Non-pigmented ciliary epithelial cell (primary cell): ENCODE measurements at regions not wholly inside any gene's neighbourhood (a gene's known extent, or its start where the extent isn't known, plus 50 kb on each side); places are given as distances from the start of the nearest gene placed in this dataset.
A peak's percentile ranks its signal among the peaks of the same experiment; 100 is the strongest.

Source experiments
- DNase-seq: peaks from one replicate; pipeline ENCODE4 v3.0.0-alpha.2; 2010; ENCODE audit warnings: low read depth

DNA sequence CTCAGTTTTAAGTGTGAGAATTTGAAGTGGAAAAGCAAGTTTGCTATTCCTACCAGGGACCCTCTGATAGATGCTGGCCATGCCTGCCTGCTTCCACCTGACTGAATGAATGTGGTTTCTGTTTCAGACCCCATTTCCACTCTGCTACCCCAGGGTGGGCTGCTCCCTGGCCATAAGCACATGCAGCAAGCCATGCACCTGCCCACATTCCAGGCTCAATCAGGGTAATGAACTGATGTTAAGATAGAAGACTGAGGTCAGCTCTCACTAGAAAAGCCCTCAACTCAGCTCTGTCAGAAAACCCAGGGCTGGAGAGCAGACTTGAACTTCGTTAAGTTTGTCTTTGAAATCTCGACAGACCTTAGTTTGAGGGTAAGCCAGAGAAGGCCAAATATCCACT lies 333.9 kb downstream of the CYRIA start:
- no peak for DNase-seq

DNA sequence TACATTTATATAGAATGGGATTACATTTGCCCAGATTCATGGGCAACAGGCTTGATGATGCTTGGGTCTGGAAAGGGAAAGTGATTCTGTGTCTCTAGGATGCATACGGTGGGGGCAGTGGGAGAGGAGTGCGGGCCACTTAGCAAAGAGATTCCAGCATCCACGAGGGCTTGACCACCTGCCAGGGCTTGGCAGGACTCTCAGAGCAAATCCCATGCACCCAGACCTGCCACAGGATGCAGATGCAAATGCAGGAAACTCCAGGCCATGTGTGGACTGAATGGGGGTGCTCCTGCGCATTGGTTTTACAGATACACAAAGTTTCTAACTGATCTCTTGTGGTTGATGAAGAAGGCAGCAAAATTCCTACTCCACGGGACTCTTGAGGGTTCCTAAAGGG lies 334.7 kb downstream of the CYRIA start:
- no peak for DNase-seq

DNA sequence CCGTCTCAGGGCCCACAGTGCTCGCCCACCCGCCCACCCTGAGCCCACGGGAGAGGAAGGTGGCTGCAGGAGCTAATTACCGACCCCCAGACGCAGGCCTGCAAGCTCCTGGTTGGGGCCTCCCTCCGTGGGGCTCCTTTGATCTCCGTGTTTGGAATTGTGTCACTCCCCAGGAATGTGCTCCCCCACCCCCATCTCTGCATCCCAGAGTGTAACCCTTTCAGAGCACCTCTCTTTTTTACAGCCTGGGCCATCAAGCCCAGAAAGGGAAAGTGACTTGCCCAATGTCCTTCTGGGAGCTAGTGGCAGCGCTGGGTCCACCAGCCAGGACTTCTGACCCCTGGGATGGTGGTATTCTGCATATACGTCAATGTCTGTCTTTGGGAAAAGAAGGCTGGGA lies 335.1 kb downstream of the CYRIA start:
- peak; percentile 13 for DNase-seq

DNA sequence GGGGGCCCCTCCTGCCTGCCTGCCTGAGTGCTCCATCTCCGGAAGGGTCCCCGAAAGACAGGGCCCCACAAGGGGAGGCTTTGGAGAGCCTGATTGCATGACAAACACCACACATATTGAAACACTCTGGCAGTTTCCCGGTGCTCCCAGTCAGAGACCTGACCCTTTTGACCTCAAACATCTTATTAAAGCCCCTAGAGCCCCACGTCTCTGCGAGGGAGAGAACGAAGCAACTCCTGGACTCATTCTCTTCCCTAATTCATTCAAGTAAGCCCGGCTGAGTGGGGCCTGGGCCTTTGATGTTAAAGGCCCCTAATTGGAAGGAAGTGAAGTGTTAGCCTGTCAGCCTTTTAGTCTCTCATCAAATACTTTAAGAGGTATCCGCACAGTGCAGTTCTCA lies 335.6 kb downstream of the CYRIA start:
- DNase-seq = no peak

DNA sequence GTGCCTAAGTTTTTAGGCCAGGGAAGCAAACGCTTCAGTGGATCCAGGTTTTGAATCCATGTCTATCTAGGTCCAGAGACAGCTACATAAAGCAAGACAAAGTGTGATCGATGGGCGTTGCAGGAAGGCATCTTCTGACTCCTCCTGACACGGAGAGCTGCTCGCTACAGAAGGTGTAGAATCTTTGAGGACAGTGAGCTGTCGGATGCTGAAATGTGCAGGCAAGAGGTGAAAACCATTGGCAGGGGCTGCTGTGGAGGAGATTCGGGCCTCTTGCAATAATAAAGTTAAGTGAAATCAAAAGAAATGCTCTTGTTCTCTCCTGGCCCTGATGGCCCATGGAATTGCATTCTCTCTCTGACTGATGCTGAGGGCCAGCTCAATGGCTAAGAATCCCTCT lies 336.2 kb downstream of the CYRIA start:
- no peak for DNase-seq

DNA sequence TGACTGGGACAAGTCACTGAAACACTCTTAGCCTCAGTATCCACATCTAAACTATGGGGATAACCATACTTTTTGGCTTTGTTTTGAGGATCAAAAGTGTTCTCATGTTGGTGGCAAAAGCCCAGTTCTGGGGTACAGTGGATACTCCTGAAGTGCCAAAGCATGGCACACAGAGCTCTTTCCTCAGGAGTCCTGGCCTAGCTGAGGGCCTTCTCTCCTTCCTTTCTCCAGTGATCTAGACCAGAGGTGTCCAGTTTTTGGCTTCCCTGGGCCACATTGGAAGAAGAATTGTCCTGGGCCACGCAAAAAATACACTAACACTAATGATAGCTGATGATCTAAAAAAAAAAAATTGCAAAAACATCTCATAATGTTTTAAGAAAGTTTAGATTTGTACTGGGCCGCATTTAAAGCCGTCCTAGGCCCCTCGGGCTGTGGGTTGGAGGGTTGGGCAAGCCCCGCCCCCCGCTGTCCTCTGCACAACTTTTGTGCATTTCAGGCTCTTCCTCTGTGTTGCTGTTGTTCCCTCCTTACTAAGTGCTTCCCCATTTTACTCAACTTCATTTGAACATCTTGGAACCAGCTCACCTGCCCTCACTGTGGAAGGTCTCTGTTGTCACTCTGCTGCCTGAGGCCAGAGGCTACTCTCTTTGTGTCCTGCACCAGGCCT lies 337.0 kb downstream of the CYRIA start:
- DNase-seq = no peak

DNA sequence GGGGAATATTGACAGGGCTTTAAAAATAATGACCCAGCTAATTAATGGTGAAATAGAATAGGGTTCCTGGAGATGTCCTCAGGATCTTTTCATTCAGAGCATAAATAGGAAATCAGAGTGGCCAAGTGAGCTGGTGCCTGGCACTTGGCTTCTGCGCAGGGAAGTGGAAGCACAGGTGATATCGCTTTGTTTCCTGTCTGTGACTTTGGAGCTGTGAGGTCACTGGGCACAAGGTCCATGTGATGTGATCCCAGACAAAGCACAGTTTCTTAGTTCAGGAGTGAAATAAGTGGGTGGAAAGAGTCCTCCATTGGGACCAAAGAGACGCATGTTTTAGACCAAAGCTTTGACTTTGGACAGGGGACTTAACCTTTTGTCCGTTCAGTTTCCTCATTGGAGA lies 338.3 kb downstream of the CYRIA start:
- DNase-seq = no peak

DNA sequence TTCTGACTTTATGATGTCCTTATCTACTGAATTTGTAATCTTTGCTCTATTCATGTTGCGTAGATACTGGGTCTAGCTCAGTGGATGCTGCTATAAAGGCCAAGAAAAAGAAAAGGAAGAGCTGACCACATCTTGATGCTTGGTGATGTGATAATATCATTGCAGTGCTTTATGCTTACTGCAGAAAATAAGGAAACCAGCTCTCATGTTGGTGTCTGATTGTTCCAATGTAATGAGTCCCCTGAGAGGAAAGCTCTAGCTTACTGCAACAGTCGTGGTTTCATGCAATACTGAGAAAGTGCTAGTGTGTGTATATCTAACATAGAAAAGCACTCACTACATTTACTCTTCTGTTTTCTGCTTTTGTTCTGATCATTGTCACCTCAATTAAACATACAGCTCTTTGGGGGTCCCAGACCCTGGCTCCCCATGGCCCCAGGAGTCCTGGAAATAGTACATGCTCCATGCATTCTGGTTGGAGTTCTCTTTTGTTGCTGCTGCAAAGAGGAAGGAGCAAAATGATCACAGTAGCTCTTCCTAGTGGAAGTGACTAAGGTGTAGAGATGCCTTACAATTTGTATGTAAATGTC lies 338.8 kb downstream of the CYRIA start:
- DNase-seq = no peak

DNA sequence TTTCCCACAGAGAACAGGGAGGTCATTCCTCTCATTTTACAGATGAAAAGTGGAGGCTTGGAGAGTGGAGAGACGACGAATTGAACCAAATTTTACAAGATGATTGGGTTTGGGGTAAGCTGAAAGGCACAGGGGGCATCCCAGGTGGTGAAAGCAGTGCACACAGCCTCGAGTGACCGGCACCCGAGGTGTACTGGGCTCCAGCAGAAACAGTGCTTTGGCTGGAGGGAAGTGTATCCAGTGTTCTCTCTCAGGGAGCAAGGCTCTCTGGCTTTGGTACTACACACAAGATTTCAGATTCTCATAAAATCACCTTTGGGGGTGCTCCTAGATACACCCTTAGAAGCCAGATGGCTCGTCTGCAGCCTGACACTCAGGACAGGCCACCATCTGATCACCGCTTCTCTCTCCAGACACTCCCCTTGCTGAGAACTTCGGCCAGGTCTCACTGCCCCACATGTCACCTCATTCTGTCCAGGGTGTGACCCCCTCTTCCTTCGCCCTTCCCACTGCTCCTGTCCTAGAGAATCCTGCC lies 339.6 kb downstream of the CYRIA start:
- no peak for DNase-seq

DNA sequence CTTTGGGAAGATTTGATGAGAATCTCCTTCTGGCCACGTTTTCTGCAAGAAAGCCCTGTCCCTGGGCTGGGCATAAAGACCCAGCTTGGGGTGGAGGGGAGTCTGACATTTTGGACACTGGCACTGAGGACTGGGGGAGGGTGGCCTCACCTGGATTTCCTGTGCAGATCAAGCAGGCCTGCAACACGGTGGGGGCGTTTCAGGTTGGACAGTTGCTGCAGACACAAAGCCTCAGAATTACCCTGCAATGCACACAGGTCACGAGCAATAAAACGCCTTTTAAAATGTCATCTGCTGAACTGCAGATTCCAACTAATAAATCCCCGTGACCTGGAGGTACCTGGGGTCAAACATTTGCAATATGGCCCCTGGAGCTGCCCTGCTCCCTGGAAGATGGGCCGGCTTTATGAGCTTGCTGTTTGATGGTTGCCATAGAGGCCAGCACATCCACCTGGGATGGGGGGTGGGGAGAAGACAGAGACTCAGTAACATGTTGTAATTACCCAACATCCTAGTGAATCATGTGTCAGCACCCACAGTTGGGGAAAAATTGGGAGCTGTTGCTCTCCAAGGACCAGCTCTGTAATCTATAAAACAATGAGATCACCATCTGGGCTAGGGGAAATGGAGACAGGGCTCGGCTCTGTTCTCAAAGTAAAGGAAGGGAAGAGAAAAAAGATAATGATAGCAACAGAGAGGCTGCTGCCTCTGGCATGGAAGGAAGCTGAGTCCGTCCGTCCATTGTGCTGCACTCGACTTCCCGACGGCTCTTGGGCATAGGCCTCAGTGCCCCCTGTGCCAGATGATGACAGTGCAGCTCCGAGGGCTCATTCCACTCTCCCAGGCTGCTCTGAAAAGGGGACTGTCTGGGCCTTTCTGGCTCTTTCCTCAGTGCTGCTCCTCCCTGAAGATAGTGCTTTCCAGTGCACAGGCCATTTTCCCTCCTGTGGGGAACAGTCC lies 340.3 kb downstream of the CYRIA start:
- DNase-seq = no peak

DNA sequence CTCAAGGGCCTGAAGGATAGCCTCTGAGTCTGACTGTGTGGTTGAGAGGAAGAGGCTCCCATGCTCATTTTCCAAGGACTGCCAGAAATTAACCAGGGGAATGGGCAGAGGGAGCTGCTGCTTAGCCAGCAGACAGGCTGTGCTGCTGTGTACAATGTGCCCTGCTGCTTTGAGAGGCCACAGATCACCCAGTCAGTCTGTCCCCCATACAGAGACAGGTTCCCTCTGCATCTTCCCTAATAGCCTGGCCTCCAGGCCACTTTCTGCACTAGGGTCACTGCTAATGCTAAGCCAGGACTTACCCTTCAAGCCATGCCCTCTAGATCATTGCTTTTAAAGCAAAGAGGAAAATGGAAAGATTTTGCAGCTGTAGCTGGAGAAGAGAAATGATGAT lies 341.1 kb downstream of the CYRIA start:
- no peak for DNase-seq

DNA sequence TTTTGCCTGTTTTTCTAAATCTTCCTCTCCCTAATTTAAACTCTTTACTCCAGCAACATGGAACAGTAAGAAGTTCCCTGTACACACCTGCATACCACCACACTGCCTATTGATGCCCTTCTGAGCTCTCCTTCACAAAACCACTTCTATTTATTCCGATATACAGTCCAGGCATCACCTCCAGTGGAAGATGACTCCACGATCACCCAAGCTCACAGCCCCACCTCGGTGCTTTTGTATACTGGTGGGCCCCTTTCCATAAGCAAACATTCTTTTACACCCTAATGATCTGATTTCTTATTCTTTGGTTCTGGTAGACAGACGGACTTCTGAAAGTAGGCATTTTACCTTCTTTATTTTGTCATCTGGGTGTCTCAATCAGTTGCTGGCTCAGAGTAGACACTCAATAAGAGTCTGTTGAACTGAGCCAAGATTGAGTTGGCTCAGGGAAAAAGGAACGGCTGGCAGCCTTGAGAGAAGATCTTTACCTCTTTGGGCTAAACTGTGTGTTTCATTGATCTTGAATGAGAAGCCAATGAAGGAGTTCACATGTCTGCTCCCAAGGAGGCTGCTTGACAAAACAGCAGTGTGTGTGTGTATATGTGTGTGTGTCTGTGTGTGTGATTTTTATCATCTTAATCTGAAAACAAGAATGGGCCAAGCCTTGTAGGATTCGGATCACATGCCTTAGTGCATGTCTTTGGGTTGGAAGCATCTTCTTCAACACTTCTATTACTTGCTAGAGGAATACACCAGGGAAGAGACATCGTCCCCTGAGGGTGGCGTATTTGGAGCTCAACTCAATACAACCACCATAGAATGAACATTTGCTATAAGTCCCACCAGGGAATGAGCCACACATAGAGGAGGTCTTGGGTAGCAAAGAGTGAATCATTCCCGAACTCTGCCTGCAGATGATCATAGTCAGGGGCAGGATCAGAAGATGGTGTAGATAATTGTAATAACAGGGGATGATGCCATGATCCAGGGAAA lies 341.8 kb downstream of the CYRIA start:
- no peak for DNase-seq

DNA sequence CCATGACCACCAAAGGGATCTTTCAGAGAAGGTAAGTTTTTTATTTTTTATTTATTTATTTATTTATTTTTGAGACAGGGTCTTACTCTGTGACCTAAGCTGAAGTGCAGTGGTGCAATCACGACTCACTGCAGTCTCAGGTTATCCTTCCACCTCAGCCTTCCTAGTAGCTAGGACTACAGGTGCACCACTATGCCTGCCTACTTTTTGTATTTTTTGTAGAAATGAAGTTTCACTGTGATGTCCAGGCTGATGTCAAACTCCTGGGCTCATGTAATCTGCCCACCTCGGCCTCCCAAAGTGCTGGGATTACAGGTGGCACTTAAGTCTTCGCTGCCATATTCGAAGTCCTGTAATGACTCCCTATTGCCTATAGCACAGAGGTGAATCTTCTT lies 342.5 kb downstream of the CYRIA start:
- DNase-seq = no peak

DNA sequence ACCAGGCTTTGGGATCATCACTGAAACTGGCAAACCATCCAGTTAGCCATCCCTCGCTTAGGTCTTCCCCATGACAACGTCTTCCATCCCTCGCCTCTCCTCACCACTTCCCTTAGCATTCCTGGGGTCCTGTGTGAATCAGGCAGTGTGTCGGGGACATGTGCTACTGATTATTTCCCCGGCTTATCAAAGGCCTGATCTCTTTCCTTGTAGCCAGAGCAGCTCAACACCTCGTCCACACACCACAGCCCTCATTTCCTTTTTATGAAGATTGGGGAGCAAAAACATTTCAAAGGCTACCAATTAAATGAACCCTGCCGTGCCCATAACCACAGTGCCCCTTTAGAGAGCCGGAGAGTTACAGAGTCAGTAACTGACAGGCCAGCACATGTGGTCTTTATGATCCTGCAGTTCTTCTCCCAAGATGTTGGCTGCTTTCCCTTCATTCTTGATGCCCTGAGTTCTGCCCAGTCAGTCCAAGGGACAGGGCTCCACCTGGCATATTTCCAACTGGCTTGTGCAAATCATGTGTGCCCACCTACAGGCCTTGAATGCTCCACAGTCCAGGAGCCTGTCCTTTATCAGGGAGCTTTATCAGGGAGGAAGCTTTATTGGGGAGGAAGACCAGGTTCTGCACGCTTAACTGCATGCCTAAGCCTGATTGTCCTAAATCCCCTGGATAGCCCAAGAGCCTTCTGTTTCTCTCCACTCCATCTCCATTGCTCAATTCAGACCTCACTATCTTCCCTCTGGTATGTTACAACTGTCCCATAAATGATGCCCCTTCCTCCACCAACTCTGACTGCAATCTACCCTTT lies 343.1 kb downstream of the CYRIA start:
- no peak for DNase-seq

DNA sequence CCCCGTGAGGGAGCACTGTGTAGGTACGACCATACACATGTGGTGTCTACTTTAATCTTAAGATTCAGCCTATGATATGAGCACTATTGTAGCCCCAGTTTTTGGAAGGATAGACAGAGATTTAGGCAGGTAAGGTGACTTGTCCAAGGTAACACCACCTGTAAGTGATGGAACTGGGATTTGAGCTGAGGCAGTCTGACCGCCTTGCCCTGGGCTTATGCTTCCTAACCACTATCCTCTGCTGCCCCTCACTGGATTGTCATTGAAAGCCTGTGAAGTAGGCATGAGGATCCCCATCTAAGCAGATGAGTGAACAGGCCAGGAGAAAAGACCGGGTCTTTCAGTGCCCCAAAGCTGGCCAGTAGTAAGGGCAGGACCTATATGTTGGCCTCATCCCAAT lies 343.8 kb downstream of the CYRIA start:
- DNase-seq = no peak

DNA sequence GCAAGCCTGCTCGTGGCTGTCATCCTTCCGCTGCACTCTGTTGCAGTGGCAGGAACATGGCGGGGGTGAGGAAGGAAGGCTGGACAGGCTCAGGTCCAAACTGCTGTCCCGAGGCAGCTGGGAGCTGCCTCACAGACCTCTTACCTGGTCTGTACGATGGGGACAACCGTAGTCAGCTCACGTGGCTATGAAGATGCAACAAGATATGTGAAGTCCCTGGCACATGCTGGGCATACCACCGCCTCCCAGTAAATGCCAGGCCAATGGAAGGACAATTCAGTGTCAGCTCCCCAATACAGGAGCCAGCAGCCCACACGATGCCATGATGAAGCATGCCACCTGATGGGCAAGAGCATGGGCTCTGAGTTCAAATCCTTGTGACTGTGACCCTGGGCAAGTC lies 344.4 kb downstream of the CYRIA start:
- no peak for DNase-seq

DNA sequence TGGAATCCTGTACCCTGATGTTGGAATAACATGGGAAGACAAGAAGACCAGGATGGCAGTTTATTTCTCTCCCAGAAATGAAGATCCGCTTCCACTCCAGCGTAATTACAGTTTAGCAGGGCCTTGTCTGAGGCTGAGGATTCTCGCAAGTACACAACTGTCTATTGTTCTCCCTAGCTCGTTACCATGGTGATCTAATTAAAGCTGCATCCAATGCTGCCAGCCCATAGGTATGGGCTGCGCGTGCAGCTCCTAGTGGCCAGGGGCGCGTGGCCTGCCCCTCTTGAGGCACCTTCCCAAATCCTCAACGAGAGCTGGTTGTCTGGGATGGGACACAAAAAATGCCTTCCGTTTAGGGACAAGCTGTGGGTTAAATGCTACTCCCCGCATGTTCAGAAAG lies 344.9 kb downstream of the CYRIA start:
- DNase-seq = no peak

DNA sequence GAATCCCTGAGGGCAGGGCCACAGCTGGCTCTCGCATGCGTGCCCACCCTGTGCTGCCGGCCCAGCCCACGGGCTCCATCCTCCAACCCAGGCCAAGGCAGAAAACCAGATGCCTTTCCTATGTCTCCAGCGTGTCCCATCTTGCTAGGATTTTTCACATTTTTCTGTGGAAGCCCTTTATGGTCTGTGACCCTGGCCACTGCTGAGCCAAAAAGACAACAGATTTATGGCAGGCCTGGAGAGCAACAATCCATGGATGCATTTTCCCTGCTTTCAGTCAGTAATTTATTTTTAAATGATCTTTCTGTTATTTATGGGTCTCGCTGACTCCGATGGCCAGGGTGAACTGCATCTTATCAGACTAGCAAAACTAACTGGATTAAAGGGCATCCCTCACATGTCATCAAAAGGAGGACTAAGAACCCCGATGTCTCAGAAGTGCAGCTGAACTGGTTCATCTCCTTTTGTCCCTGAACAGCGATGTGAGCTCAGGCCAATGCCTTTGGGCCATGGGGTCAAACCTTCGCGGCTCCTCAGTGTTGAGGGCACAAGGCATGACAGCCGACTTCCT lies 346.0 kb downstream of the CYRIA start:
- DNase-seq = no peak

DNA sequence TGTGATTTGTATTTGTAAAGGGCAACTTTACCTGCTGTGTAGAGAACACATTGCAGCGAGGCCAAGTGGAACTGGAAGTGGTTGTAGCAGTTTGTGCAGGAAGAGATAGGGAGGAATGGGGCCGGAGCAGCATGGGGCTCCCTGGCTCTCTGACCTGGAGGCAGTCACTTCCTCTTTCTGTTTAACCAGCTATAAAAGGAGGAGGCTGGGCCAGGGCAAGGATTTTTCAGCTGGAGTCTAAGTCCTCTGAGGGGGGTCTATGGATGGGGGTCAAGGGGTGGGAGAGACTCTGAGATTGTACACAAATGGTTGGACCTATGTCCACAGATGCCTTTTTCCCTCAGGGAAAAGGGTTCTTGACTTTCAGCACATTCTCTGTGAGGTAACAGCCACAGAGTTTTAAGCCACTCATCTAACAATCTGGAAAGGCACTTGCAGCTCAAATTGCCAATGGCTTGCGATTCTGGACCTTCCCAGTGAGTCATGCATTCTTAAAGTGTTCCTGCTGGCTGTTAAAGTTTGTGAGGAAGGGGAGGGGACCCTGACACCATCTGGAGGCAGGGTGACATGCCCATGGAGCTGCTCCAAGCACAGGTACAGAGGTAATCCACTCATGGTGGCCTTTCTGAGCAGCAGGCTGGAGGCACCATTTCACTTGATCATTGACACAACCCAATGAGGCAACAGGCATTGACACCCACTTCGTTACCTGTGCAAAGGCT lies 347.0 kb downstream of the CYRIA start:
- DNase-seq = no peak

DNA sequence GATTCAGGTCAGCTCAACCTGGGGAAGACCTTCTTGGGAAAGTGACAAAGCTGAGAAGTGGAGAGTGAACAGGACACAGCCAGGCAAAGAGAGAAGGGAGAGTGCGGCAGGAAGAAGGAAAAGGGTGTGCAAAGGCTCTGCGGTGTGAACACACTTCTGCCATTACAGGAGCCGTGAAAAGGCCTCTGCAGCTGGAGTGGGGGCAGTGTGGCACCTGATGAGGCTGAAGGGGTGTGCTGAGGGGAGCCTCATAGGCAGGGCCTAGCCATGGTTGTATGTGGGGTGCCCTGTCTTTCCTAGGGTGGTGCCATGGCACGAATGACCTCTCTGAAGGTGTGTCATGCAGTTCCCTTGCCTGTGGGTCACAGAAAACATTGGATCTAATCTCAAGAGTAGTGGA lies 347.6 kb downstream of the CYRIA start:
- DNase-seq = no peak
